ENCODE measurements at regions not wholly inside any gene's neighbourhood (a gene's known extent, or its start where the extent isn't known, plus 50 kb on each side); places are given as distances from the start of the nearest gene placed in this dataset.

GRCh38 chr2:139872032-139872431, 1091.8 kb upstream of the NXPH2 start:
- no peak for TF ChIP-seq CTCF (IDR thresholded peaks at IDR 0.05)
- TF ChIP-seq EP300 (IDR thresholded peaks at IDR 0.05) = no peak
